SK-N-SH treated with all-trans-retinoic acid at 6 μM for 48 hours (cell line): ENCODE measurements at regions not wholly inside any gene's neighbourhood (a gene's known extent, or its start where the extent isn't known, plus 50 kb on each side); places are given as distances from the start of the nearest gene placed in this dataset.

Source experiments
- ARNTL ChIP-seq: fragments of 450-650 bp; formaldehyde crosslinking; IDR thresholded peaks from 2 replicates; pipeline ENCODE4 v1.5.0; 2020; ENCODE audit warnings: low read depth, mild to moderate bottlenecking, moderate library complexity, borderline replicate concordance
- BACH2 ChIP-seq: fragments of 250-450 bp; sonication (Bioruptor Pico); IDR thresholded peaks from 2 replicates; pipeline ENCODE4 v1.9.0; 2021; ENCODE audit warnings: mild to moderate bottlenecking, borderline replicate concordance
- CSDC2 ChIP-seq: fragments of 250-450 bp; sonication (Bioruptor Pico); IDR thresholded peaks from 2 replicates; pipeline ENCODE4 v1.5.0; 2020; ENCODE audit warnings: mild to moderate bottlenecking, moderate library complexity
- GLIS3 ChIP-seq: fragments of 250-450 bp; sonication (Bioruptor Pico); IDR thresholded peaks from 2 replicates; pipeline ENCODE4 v1.5.0; 2020; ENCODE audit warnings: mild to moderate bottlenecking, moderate library complexity
- RARB ChIP-seq: fragments of 250-450 bp; sonication (Bioruptor Pico); IDR thresholded peaks from 2 replicates; pipeline ENCODE4 v1.8.0; 2021; ENCODE audit warnings: mild to moderate bottlenecking, moderate library complexity
- SNAI2 ChIP-seq: fragments of 250-450 bp; sonication (Bioruptor Pico); IDR thresholded peaks from 2 replicates; pipeline ENCODE4 v1.5.0; 2020; ENCODE audit warnings: mild to moderate bottlenecking, moderate library complexity
- ZC3H10 ChIP-seq: fragments of 250-450 bp; sonication (Bioruptor Pico); IDR thresholded peaks from 2 replicates; pipeline ENCODE4 v1.5.1; 2021; ENCODE audit warnings: mild to moderate bottlenecking, moderate library complexity
- ZFP3 ChIP-seq: fragments of 250-450 bp; sonication (Bioruptor Pico); IDR thresholded peaks from 2 replicates; pipeline ENCODE4 v1.5.0; 2020; ENCODE audit warnings: mild to moderate bottlenecking, moderate library complexity
- ZNF70 ChIP-seq: fragments of 450-650 bp; formaldehyde crosslinking; IDR thresholded peaks from 2 replicates; pipeline ENCODE4 v1.5.0; 2020; ENCODE audit warnings: mild to moderate bottlenecking, moderate library complexity
- ZNF8 ChIP-seq: fragments of 450-650 bp; formaldehyde crosslinking; IDR thresholded peaks from 2 replicates; pipeline ENCODE4 v1.5.0; 2020; ENCODE audit warnings: mild to moderate bottlenecking, moderate library complexity
- TF ChIP-seq, protein P1 (sequence below): fragments of 250-450 bp; sonication (Bioruptor Pico); IDR thresholded peaks from 2 replicates; pipeline ENCODE4 v1.8.0; 2020; ENCODE audit warnings: mild to moderate bottlenecking, moderate library complexity, borderline replicate concordance
- TF ChIP-seq, protein P2 (sequence below): fragments of 250-450 bp; sonication (Bioruptor Pico); IDR thresholded peaks from 2 replicates; pipeline ENCODE4 v1.5.1; 2021; ENCODE audit warnings: mild to moderate bottlenecking, moderate library complexity
- TF ChIP-seq, protein P3 (sequence below): fragments of 250-450 bp; sonication (Bioruptor Pico); IDR thresholded peaks from 2 replicates; pipeline ENCODE4 v1.5.1; 2020; ENCODE audit warnings: low read depth, mild to moderate bottlenecking, moderate library complexity

DNA sequence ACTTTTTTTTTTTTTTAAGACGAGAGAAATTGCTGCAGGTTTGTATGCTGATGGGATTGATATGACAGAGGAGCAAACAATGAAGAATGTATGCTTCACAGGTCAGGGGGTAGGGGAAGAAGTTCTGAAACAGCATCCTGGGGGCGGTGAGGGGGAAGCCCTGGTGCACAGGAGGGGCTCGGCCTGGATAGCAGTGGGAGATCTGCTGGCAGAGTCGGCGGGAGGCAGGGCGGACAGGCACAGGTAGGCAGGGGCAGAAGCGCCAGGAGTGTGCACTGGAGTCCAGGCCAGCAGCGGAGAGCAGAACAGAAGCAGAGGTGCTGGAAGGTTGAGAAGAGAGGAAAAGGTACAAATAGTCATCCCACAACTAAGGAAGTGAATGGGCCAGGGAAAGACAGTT, 175.4 kb downstream of the SNX10 start:
- TF ChIP-seq SNAI2 (no peak), CSDC2 (CRISPR knock-in tag) (no peak), ZNF70 (CRISPR knock-in tag) (no peak), GLIS3 (CRISPR knock-in tag) (no peak), ARNTL (CRISPR knock-in tag) (no peak), ZC3H10 (no peak), BACH2 (CRISPR knock-in tag) (no peak), ZNF8 (CRISPR knock-in tag) (no peak), ZFP3 (CRISPR knock-in tag) (no peak), RARB (no peak)
- TF ChIP-seq, protein P1, sequence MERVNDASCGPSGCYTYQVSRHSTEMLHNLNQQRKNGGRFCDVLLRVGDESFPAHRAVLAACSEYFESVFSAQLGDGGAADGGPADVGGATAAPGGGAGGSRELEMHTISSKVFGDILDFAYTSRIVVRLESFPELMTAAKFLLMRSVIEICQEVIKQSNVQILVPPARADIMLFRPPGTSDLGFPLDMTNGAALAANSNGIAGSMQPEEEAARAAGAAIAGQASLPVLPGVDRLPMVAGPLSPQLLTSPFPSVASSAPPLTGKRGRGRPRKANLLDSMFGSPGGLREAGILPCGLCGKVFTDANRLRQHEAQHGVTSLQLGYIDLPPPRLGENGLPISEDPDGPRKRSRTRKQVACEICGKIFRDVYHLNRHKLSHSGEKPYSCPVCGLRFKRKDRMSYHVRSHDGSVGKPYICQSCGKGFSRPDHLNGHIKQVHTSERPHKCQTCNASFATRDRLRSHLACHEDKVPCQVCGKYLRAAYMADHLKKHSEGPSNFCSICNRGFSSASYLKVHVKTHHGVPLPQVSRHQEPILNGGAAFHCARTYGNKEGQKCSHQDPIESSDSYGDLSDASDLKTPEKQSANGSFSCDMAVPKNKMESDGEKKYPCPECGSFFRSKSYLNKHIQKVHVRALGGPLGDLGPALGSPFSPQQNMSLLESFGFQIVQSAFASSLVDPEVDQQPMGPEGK (CRISPR knock-in tag): no peak
- TF ChIP-seq, protein P2, sequence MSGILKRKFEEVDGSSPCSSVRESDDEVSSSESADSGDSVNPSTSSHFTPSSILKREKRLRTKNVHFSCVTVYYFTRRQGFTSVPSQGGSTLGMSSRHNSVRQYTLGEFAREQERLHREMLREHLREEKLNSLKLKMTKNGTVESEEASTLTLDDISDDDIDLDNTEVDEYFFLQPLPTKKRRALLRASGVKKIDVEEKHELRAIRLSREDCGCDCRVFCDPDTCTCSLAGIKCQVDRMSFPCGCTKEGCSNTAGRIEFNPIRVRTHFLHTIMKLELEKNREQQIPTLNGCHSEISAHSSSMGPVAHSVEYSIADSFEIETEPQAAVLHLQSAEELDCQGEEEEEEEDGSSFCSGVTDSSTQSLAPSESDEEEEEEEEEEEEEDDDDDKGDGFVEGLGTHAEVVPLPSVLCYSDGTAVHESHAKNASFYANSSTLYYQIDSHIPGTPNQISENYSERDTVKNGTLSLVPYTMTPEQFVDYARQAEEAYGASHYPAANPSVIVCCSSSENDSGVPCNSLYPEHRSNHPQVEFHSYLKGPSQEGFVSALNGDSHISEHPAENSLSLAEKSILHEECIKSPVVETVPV: no peak
- TF ChIP-seq, protein P3, sequence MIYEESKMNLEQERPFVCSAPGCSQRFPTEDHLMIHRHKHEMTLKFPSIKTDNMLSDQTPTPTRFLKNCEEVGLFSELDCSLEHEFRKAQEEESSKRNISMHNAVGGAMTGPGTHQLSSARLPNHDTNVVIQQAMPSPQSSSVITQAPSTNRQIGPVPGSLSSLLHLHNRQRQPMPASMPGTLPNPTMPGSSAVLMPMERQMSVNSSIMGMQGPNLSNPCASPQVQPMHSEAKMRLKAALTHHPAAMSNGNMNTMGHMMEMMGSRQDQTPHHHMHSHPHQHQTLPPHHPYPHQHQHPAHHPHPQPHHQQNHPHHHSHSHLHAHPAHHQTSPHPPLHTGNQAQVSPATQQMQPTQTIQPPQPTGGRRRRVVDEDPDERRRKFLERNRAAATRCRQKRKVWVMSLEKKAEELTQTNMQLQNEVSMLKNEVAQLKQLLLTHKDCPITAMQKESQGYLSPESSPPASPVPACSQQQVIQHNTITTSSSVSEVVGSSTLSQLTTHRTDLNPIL (CRISPR knock-in tag): no peak
